ENCODE measurements at regions not wholly inside any gene's neighbourhood (a gene's known extent, or its start where the extent isn't known, plus 50 kb on each side); places are given as distances from the start of the nearest gene placed in this dataset.

- Histone ChIP-seq H3F3A (replicated peaks; ENCODE audit: insufficient read depth) (no peaks in the 10 kb centered on the region), H3K9ac (no peak overlapping the region), H3K27ac (ENCODE audit: low read depth in 2 of 2, low read length in 1 of 2) (no peak overlapping the region), H3K9me2 (no peaks in the 10 kb centered on the region), H2AFZ (ENCODE audit: low read depth) (no peak overlapping the region), H3K36me3 (replicated peaks in 1 of 2; ENCODE audit: control insufficient read depth in 1 of 2, insufficient read depth in 2 of 2, low read length in 1 of 2) (no peaks in the 10 kb centered on the region), H3K79me2 (ENCODE audit: insufficient read depth) (no peaks in the 10 kb centered on the region), H3K4me1 (ENCODE audit: control insufficient read depth in 1 of 2, insufficient read depth in 2 of 2, low read depth in 1 of 2, low read length in 1 of 2) (no peaks in the 10 kb centered on the region; a peak in 1 of 4 replicates), H3K4me2 (no peak overlapping the region), H4K20me1 (ENCODE audit: insufficient read depth) (no peaks in the 10 kb centered on the region), H3K27me3 (ENCODE audit: insufficient read depth) (no peaks in the 10 kb centered on the region), H3K9me3 (no peaks in the 10 kb centered on the region; the same call in 1 of the 2 replicates), H3K4me3 (ENCODE audit: low read depth in 2 of 2, low read length in 1 of 2) (no peak overlapping the region)
- TF ChIP-seq TEAD4 (IDR thresholded peaks at IDR 0.05; ENCODE audit: borderline replicate concordance, insufficient read depth) (no peak), EP300 (IDR thresholded peaks at IDR 0.05; ENCODE audit: borderline replicate concordance in 1 of 2, low read depth in 1 of 2, low read length in 1 of 2) (no peak), REST (IDR thresholded peaks at IDR 0.05; ENCODE audit: low read depth, low read length) (no peak), FOXM1 (IDR thresholded peaks at IDR 0.05; ENCODE audit: low read depth) (no peak), SIN3A (IDR thresholded peaks at IDR 0.05; ENCODE audit: borderline replicate concordance, low read depth, low read length) (no peak), CTCF (IDR thresholded peaks at IDR 0.05) (no peak), MAX (IDR thresholded peaks at IDR 0.05; ENCODE audit: low read depth) (no peak), NRF1 (IDR thresholded peaks at IDR 0.05; ENCODE audit: low read depth, low read length) (no peak), USF2 (IDR thresholded peaks at IDR 0.05; ENCODE audit: borderline replicate concordance, low read depth, low read length) (no peak), YY1 (IDR thresholded peaks at IDR 0.05; ENCODE audit: low read depth) (no peak), RXRA (IDR thresholded peaks at IDR 0.05; ENCODE audit: borderline replicate concordance, low read depth) (no peak), FOSL2 (IDR thresholded peaks at IDR 0.05; ENCODE audit: borderline replicate concordance, low read depth) (no peak), RCOR1 (IDR thresholded peaks at IDR 0.05; ENCODE audit: low read length) (no peak), IRF3 (IDR thresholded peaks at IDR 0.05; ENCODE audit: low read depth, low read length) (no peak), TAF1 (IDR thresholded peaks at IDR 0.05; ENCODE audit: borderline replicate concordance, low read depth, low read length) (no peak)
- 30% methylated on average over 10 of the region's 10 CpGs for WGBS (ENCODE audit: low lambda C conversion rate)
- CTCF ChIA-PET: no interaction called here
- no peak for DNase-seq
- POLR2A ChIA-PET: no interaction called here
These were observed 78.0 kb upstream of the FCN1 start for GRCh38 chr9:134995792-134996120.
